Left forelimb (tissue), 1 donor: ENCODE measurements at regions not wholly inside any gene's neighbourhood (a gene's known extent, or its start where the extent isn't known, plus 50 kb on each side); places are given as distances from the start of the nearest gene placed in this dataset.

Experiments
- DNase-seq: peaks from one replicate; pipeline ENCODE4 v3.0.0-alpha.2; 2018; ENCODE audit warnings: low spot score

- no peak for DNase-seq
These were observed 997.9 kb upstream of the FLRT2 start for GRCh38 chr14:84532016-84532415.

DNA sequence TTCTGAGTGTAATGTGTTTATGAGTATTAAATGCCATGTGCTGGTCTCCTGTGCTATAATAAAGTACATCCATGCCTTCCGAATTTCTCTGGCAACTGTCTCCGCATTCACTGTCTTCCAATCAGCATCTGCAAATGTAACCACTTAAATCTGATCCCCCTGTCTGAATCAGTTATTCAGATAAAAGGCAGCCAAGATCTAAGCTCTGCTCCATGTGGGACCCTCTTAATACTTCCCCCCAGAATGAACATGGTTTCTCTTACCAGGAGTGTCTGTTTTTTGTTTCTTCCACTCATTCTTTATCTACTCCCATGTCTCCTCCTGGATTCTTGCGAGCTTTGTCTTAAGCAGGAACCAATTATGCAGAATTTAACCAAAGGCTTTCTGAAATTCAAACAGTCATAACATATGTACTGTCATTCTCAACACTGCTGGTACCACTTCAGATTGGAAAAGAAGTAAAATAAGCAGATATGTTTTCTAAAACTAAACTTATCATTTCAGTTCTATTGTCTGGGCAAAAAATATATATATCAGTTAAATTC is 996.7 kb upstream of the FLRT2 start:
- no peak for DNase-seq

DNA sequence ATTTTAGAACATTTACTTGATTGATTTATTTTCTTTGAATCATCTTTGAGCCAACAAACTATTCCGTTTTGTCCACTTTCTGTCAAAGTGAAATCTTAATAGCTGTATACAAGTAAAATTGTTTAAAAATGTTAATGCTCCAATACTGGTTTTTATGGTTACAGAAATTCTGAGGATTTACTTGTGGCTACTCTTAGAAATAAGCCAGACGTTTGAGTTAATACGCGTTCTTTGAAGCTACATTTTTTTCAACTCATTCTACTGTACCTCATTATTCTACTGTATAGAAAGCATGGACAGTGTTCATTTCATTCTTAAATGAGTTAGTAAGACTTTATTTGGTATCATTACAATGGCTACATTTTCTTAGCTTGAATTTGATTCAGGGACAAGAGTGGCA is 996.2 kb upstream of the FLRT2 start:
- DNase-seq, result no peak

DNA sequence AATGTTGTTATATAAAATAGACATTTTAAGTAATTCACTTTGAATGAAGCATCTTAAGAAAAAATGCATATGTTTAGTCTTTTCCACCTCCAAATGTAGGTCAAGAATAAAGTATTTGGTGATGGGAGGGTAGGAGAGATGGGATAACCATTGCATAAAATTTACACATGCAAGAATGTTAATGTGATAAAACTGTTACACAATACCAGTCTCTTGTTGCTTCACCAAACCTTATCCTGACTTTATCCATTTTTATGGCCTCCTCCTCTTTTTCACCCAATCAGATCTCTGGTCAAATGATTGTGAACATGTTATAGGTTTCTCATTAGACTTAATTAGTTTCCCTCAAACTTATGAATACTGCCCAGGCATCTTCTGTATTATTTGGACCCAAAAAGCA is 994.5 kb upstream of the FLRT2 start:
- no peak for DNase-seq

GRCh38 chr14:84535976-84536375 is 994.0 kb upstream of the FLRT2 start:
- no peak for DNase-seq

GRCh38 chr14:84541018-84541417 is 988.9 kb upstream of the FLRT2 start:
- DNase-seq, result no peak

GRCh38 chr14:84543859-84544258 is 986.1 kb upstream of the FLRT2 start:
- no peak for DNase-seq

DNA sequence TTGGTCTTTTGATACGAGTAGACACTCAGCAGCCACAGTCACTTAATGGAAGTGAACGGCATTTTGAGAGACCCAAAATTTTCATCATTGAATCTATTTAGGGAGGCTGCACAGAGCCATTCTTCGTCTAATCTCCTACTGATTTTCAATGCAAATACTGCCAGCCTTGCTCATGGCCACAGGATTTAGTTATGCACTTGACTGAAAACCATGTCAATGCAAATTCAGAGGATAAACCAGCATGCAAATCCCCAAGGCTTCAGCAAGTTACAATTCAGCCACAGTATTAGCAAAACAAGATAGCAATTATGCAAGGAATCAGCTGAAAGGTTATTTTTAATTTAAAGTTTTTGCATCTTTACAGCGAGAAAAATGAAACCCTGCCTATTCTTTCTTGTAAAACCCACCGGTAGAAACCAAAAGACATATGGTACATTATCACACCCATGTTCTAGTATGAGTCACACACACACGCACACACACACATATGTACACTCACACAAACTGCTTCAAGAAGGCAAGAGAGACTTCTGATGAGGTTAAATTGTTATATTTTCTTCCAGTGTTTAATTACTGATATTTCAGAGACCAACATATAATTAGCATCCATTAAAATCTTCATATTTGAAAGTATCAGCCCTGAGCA is 985.3 kb upstream of the FLRT2 start:
- DNase-seq, result no peak

DNA sequence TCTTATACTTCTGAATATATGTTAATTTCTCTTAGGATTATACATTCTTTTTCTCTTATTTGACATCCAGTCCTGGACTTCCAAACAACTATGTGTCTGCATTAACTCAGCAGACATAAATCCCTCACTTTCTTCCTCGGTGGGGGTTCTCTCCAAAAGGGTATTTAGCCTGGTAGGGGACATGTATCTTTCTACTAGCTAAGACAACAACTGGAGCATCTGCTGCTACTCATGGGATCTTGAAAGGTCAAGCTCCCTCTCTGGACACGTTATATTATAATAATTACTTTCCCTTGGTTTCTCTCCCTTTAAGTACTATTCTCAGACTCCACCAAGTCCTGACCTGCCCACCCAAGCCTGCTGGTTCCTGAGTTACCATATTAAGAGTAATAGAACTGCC is 983.7 kb upstream of the FLRT2 start:
- no peak for DNase-seq

DNA sequence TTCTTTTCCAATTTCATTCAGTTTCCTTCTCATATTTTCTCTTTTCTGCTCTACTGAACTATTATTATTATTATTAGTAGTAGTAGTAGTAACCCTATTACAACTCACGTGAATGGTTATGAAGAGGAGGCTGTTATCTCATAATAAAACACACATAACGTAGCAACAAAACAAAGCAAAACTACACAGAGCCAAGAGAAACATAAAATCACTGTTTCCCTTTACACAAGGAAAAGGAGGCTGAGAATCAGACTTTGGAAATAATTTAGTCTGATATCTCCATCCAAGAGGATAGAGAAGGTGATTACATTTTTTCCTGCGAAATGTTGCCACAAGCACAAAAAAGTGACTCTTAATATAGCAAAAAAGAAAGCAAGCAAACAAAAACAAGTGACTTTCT is 975.8 kb upstream of the FLRT2 start:
- DNase-seq, result no peak

DNA sequence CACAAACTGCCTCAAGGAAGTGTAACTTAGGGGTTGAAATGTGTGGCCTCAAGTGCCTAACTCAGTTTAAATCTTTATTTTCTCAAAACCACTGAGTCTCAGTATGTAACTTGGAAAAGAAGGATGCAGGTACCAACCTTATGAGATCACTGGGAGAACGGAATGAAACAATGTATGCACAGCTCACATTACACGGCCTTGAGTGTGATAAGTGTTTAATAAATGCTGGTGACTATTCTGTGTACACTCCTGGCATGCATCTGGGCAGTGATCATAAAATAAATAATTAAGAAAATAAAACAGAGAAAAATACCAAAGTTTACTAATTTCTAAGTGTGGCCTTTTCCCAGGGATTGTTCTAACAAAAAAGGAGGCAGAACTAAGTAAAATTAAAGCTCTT is 974.5 kb upstream of the FLRT2 start:
- no peak for DNase-seq

DNA sequence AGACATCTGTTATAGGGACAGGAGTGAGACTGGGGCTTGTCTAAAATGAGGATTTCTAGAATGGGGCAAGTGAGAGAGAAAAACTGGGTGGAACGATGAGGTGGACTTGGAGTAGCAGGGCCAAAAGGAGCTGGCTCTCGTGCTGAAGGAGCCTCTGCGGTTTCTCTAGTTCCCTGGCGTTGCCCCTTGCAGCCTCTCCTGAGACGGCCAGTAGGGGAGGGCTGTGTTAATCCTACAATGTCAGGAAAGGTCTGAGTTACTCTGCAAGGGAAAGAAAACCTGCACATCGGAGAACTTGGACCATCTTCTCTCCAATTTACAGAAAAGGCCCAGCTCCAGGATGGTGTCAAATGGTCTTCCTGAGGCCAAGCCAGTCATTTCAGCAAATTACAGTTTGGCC is 963.8 kb upstream of the FLRT2 start:
- no peak for DNase-seq

DNA sequence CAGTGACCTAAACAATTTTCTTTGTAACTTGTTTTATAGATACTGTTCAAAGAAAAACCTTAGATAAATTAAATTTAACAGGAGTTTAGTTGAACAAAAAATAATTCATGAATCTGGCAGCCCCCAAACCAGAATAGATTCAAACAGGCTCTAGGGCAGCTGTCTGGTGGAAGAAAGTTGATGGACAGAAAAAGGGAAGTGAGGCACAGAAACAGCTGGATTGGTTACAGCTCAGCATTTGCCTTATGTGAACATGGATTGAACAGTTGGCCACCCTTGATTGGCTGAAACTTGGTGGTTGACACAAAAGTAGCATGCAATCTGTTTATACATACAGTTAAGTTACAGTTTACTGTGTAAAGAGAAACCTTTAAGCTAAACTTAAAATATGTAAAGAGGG is 954.3 kb upstream of the FLRT2 start:
- no peak for DNase-seq

- no peak for DNase-seq
These were observed 950.7 kb upstream of the FLRT2 start for GRCh38 chr14:84579292-84579691.

GRCh38 chr14:84581041-84581440 is 948.9 kb upstream of the FLRT2 start:
- DNase-seq, result no peak

DNA sequence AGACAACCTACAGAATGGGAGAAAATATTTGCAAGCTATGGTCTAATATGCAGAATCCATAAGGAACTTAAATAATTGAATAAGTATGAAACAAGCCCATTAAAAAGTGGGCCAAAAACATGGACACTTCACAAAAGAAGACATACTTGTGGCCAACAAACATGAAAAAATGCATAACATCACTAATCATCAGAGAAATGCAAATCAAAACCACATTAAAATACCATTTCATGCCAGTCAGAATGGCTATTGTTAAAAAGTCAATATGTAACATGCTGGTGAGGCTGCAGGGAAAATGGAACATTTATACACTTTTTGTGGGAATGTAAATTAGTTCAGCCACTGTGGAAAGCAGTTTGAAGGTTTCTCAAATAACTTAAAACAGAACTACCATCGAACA is 945.4 kb upstream of the FLRT2 start:
- DNase-seq, result no peak

GRCh38 chr14:84591827-84592445 is 938.0 kb upstream of the FLRT2 start:
- no peak for DNase-seq

DNA sequence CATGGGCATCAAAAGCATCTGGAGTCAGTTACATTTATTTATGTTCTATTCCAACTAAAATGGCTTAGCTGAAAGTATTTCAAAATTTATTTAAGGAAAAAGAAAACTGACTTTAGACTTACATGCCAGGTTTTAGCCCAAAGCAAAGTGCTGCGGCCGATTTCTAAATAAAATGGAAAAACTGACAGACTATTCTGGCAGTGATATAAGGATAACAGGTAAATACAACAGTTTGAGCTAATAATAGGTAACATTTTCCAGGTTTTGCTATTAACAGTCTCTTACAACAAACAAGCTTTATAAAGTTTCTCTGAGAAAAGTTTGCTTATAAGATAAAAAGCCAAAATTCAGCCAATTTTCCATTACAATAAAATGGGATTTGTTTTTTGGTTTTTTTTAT is 937.2 kb upstream of the FLRT2 start:
- DNase-seq, result no peak

- DNase-seq, result no peak
These were observed 919.9 kb upstream of the FLRT2 start for GRCh38 chr14:84610086-84610485.

DNA sequence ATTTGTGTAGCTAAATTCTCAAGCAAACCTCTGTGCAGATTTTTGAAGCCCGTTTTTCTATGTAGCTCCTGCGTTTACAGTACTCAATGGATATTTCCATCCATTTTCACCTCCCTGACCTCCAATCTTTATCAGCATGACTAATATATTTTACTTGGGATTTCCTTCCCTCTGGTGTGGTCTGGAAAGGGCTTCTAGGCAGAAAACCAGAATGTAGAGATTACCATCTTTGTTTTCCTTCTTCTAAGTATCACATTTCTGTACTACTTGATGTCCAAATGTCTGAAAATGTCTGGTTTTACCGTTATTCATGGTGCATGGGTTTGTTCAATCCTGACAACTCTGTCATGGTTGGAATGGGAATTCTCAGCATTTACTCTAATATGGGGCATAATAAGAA is 907.6 kb upstream of the FLRT2 start:
- DNase-seq, result no peak

- DNase-seq, result no peak
These were observed 886.5 kb upstream of the FLRT2 start for GRCh38 chr14:84643446-84643845.

- DNase-seq, result no peak
These were observed 883.0 kb upstream of the FLRT2 start for GRCh38 chr14:84646786-84647500.

DNA sequence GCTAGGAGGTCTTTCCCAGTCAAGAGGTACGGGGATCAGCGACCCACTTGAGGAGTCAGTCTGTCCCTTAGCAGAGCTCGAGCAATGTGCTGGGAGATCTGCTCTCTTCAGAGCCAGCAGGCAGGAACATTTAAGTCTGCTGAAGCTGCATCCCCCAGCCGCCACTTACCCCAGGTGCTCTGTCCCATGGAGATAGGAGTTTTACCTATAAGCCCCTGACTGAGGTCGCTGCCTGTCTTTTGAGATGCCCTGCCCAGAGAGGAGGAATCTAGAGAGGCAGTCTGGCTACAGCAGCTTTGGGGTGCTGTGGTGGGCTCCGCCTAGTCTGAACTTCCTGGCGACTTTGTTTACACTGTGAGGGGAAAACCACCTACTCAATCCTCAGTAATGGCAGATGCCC is 874.9 kb upstream of the FLRT2 start:
- DNase-seq, result no peak
